Activated CD8-positive, alpha-beta T cell treated with anti-CD3 and anti-CD28 coated beads for 36 hours (primary cell): ENCODE measurements at regions not wholly inside any gene's neighbourhood (a gene's known extent, or its start where the extent isn't known, plus 50 kb on each side); places are given as distances from the start of the nearest gene placed in this dataset.

Experiments
- ATAC-seq: fragments of 200-7000 bp; cut with Tn5 transposase; one replicate; pipeline ENCODE4 v1.10.0; 2021; ENCODE audit warnings: mild to moderate bottlenecking, moderate library complexity
- CTCF ChIA-PET: fragments of 350-600 bp; sonication (Branson Sonifier 250); formaldehyde crosslinking; loops from one replicate; lab custom pipeline; 2021; ENCODE audit warnings: antibody characterized with exemption; lab: Charles Lee
- POLR2A ChIA-PET: fragments of 350-600 bp; sonication (Branson Sonifier 250); formaldehyde crosslinking; loops from one replicate; lab custom pipeline; 2021; ENCODE audit warnings: antibody characterized with exemption; lab: Charles Lee
- DNase-seq: peaks from one replicate; pipeline ENCODE4 v3.0.0-alpha.2; 2020
- H3K27ac Mint-ChIP-seq: one replicate; pipeline ENCODE4 v1.8.0; 2021; ENCODE audit warnings: mild to moderate bottlenecking, mixed read lengths
- H3K27me3 Mint-ChIP-seq: one replicate; pipeline ENCODE4 v1.8.0; 2021; ENCODE audit warnings: mixed read lengths
- H3K36me3 Mint-ChIP-seq: one replicate; pipeline ENCODE4 v1.8.0; 2021; ENCODE audit warnings: low read depth, mixed read lengths
- H3K4me1 Mint-ChIP-seq: one replicate; pipeline ENCODE4 v1.8.0; 2021; ENCODE audit warnings: low read depth, mixed read lengths
- H3K4me3 Mint-ChIP-seq: one replicate; pipeline ENCODE4 v1.8.0; 2021; ENCODE audit warnings: mild to moderate bottlenecking, moderate library complexity, mixed read lengths
- H3K9me3 Mint-ChIP-seq: one replicate; pipeline ENCODE4 v1.8.0; 2021; ENCODE audit warnings: mixed read lengths
- CTCF ChIP-seq: fragments of 200-600 bp; IDR thresholded peaks from one replicate; pipeline ENCODE4 v1.8.0; 2022; ENCODE audit warnings: antibody characterized with exemption, mild to moderate bottlenecking
- intact Hi-C: fragments of 100-400 bp; cut with micrococcal nuclease; formaldehyde crosslinking; loops from one replicate; pipeline ENCODE4 v1.10.0; 2022

- DNase-seq (no peak), ATAC-seq (no peak)
- Mint-ChIP-seq H3K36me3 (no peaks in the 10 kb centered on the region), H3K27ac (no peak overlapping the region), H3K4me3 (no peak overlapping the region), H3K27me3 (no peaks in the 10 kb centered on the region), H3K4me1 (no peaks in the 10 kb centered on the region), H3K9me3 (peaks cover 5% of the 10 kb centered on the region)
- CTCF ChIA-PET = no interaction called here
- TF ChIP-seq CTCF = no peak
- intact Hi-C loops = no loop called here
- POLR2A ChIA-PET = no interaction called here
Measured at GRCh38 chr11:24068197-24068596, 428.7 kb upstream of the LUZP2 start.

- intact Hi-C loops = no loop called here
- no peak overlapping the region for H3K4me3 Mint-ChIP-seq
- no peaks in the 10 kb centered on the region for H3K4me1 Mint-ChIP-seq
- TF ChIP-seq CTCF = no peak
- no peaks in the 10 kb centered on the region for H3K27me3 Mint-ChIP-seq
- POLR2A ChIA-PET = no interaction called here
- CTCF ChIA-PET = no interaction called here
- ATAC-seq = no peak
- no peaks in the 10 kb centered on the region for H3K36me3 Mint-ChIP-seq
- DNase-seq = no peak
- H3K9me3 Mint-ChIP-seq = peaks cover 5% of the 10 kb centered on the region
- H3K27ac Mint-ChIP-seq = no peak overlapping the region
Measured at GRCh38 chr11:24070435-24070834, 426.4 kb upstream of the LUZP2 start.

GRCh38 chr11:24078018-24078417 lies 418.8 kb upstream of the LUZP2 start:
- H3K36me3 Mint-ChIP-seq = no peaks in the 10 kb centered on the region
- no peaks in the 10 kb centered on the region for H3K9me3 Mint-ChIP-seq
- ATAC-seq (no peak), DNase-seq (no peak)
- no peaks in the 10 kb centered on the region for H3K27me3 Mint-ChIP-seq
- H3K27ac Mint-ChIP-seq = no peak overlapping the region
- ChIA-PET CTCF (no interaction called here), POLR2A (interaction anchor here (0.5 kb wide), 1 partner anchor 175 kb away, joined by 3 read pairs; no protein-coding TSS in a partner anchor)
- TF ChIP-seq CTCF = no peak
- intact Hi-C loops = no loop called here
- no peaks in the 10 kb centered on the region for H3K4me1 Mint-ChIP-seq
- no peak overlapping the region for H3K4me3 Mint-ChIP-seq

GRCh38 chr11:24082241-24082640 lies 414.6 kb upstream of the LUZP2 start:
- intact Hi-C loops = no loop called here
- no peak overlapping the region for H3K4me3 Mint-ChIP-seq
- no peak for TF ChIP-seq CTCF
- H3K27ac Mint-ChIP-seq = no peak overlapping the region
- no peaks in the 10 kb centered on the region for H3K27me3 Mint-ChIP-seq
- no peak for ATAC-seq
- no peak for DNase-seq
- ChIA-PET POLR2A (no interaction called here), CTCF (no interaction called here)
- no peaks in the 10 kb centered on the region for H3K9me3 Mint-ChIP-seq
- H3K36me3 Mint-ChIP-seq = no peaks in the 10 kb centered on the region
- H3K4me1 Mint-ChIP-seq = no peaks in the 10 kb centered on the region

GRCh38 chr11:24082860-24083259 lies 414.0 kb upstream of the LUZP2 start:
- no peak for TF ChIP-seq CTCF
- H3K4me1 Mint-ChIP-seq = no peaks in the 10 kb centered on the region
- no peaks in the 10 kb centered on the region for H3K27me3 Mint-ChIP-seq
- no peak for ATAC-seq
- no peak for DNase-seq
- intact Hi-C loops = no loop called here
- no peaks in the 10 kb centered on the region for H3K9me3 Mint-ChIP-seq
- ChIA-PET CTCF (no interaction called here), POLR2A (no interaction called here)
- H3K4me3 Mint-ChIP-seq = no peak overlapping the region
- no peak overlapping the region for H3K27ac Mint-ChIP-seq
- H3K36me3 Mint-ChIP-seq = no peaks in the 10 kb centered on the region
